ENCODE measurements at regions not wholly inside any gene's neighbourhood (a gene's known extent, or its start where the extent isn't known, plus 50 kb on each side); places are given as distances from the start of the nearest gene placed in this dataset.

DNA sequence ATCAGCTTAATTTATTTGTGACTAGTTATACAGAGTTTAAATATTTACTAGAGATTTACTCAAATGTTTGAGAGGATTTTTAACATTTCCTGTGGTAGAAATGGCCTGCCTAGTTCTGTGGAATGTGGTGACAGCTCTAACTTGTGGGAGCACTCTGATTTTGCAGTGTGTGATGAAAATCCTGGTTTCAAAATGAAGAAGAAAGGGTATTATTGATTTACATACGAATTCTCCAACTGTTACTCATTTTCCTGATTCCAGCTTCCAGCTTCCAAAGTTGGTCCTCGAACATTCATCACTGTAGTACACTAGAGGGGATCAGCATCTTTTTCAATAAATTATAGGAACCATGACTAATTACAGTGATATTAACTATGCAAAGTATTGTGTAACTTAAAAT lies 462.7 kb upstream of the PKN2 start:
- CTCF ChIA-PET = no interaction called here
- ATAC-seq = no peak

DNA sequence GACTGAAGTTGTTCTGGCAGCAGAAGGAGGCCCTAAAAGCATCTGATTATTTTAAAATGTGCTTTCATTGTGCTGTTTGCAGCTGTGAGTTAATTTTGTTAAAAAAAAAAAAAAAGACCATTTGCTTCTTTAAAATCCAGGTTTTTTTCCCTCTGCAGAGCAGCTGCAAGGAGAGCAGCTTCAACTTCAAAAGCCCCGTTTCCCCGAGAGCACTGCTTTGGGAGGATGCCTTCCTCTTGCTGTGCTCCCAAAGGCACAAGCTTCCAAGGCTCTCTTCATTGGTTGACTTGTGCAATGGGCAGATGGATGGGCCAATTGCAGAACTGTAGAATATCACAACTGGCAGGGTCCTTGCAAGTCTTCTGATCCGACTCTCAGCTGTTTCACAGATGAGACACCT lies 459.2 kb upstream of the PKN2 start:
- ATAC-seq (no peak), DNase-seq (ENCODE audit: low read depth, low spot score) (no peak)
- H3K36me3 ChIP-seq (ENCODE audit: control insufficient read depth, insufficient read depth, low read length) = no peaks in the 10 kb centered on the region
- intact Hi-C loops (cut with micrococcal nuclease; ENCODE audit: unreplicated experiment) = no loop called here
- TF ChIP-seq, protein P1, sequence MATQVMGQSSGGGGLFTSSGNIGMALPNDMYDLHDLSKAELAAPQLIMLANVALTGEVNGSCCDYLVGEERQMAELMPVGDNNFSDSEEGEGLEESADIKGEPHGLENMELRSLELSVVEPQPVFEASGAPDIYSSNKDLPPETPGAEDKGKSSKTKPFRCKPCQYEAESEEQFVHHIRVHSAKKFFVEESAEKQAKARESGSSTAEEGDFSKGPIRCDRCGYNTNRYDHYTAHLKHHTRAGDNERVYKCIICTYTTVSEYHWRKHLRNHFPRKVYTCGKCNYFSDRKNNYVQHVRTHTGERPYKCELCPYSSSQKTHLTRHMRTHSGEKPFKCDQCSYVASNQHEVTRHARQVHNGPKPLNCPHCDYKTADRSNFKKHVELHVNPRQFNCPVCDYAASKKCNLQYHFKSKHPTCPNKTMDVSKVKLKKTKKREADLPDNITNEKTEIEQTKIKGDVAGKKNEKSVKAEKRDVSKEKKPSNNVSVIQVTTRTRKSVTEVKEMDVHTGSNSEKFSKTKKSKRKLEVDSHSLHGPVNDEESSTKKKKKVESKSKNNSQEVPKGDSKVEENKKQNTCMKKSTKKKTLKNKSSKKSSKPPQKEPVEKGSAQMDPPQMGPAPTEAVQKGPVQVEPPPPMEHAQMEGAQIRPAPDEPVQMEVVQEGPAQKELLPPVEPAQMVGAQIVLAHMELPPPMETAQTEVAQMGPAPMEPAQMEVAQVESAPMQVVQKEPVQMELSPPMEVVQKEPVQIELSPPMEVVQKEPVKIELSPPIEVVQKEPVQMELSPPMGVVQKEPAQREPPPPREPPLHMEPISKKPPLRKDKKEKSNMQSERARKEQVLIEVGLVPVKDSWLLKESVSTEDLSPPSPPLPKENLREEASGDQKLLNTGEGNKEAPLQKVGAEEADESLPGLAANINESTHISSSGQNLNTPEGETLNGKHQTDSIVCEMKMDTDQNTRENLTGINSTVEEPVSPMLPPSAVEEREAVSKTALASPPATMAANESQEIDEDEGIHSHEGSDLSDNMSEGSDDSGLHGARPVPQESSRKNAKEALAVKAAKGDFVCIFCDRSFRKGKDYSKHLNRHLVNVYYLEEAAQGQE (IDR thresholded peaks at IDR 0.05; ENCODE audit: insufficient read depth in 1 of 2, low read depth in 2 of 2, low read length in 1 of 2) = no peak
- TF ChIP-seq POLR2AphosphoS5 (IDR thresholded peaks at IDR 0.05; ENCODE audit: low read depth, low read length) = no peak
- TF ChIP-seq TCF7L2 (IDR thresholded peaks at IDR 0.05; ENCODE audit: low read depth, low read length) = no peak
- TF ChIP-seq SIN3A (IDR thresholded peaks at IDR 0.05; ENCODE audit: borderline replicate concordance, insufficient read depth, low read depth, low read length) = no peak
- TF ChIP-seq, protein P2, sequence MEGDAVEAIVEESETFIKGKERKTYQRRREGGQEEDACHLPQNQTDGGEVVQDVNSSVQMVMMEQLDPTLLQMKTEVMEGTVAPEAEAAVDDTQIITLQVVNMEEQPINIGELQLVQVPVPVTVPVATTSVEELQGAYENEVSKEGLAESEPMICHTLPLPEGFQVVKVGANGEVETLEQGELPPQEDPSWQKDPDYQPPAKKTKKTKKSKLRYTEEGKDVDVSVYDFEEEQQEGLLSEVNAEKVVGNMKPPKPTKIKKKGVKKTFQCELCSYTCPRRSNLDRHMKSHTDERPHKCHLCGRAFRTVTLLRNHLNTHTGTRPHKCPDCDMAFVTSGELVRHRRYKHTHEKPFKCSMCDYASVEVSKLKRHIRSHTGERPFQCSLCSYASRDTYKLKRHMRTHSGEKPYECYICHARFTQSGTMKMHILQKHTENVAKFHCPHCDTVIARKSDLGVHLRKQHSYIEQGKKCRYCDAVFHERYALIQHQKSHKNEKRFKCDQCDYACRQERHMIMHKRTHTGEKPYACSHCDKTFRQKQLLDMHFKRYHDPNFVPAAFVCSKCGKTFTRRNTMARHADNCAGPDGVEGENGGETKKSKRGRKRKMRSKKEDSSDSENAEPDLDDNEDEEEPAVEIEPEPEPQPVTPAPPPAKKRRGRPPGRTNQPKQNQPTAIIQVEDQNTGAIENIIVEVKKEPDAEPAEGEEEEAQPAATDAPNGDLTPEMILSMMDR (IDR thresholded peaks at IDR 0.05) = no peak
- BruUV-seq (replicated peaks) = no TSS peak
- peaks cover 3% of the 10 kb centered on the region; the same call in 1 of the 2 replicates for H3K27me3 ChIP-seq (ENCODE audit: control insufficient read depth, insufficient read depth, low read length)
- no peaks in the 10 kb centered on the region for H3K9me3 ChIP-seq (ENCODE audit: control insufficient read depth, insufficient read depth, low read depth, low read length)
- POLR2A ChIA-PET = no interaction called here
- in situ Hi-C loops (cut with HindIII; ENCODE audit: low pct_unique_long_range_greater_than_20kb, low sequenced_read_pairs) = no loop called here
- H3K4me3 ChIP-seq (ENCODE audit: low read depth in 2 of 2, low read length in 2 of 2) = no peak overlapping the region
- H3K4me1 ChIP-seq (ENCODE audit: control insufficient read depth, insufficient read depth, low read length) = no peaks in the 10 kb centered on the region
- CTCF ChIA-PET = no interaction called here
- no peak overlapping the region for H3K27ac ChIP-seq (ENCODE audit: low read length)

More for the DNA sequence above, 462.7 kb upstream of the PKN2 start:
- TF ChIP-seq SIN3A (IDR thresholded peaks at IDR 0.05; ENCODE audit: borderline replicate concordance, insufficient read depth, low read depth, low read length) (no peak), TCF7L2 (IDR thresholded peaks at IDR 0.05; ENCODE audit: low read depth, low read length) (no peak), POLR2AphosphoS5 (IDR thresholded peaks at IDR 0.05; ENCODE audit: low read depth, low read length) (no peak)
- TF ChIP-seq, protein P2 (IDR thresholded peaks at IDR 0.05) = no peak
- TF ChIP-seq, protein P1 (IDR thresholded peaks at IDR 0.05; ENCODE audit: insufficient read depth in 1 of 2, low read depth in 2 of 2, low read length in 1 of 2) = no peak
- no TSS peak for BruUV-seq (replicated peaks)
- no peak for DNase-seq (ENCODE audit: low read depth, low spot score)
- intact Hi-C loops (cut with micrococcal nuclease; ENCODE audit: unreplicated experiment) = no loop called here
- Histone ChIP-seq H3K4me1 (ENCODE audit: control insufficient read depth, insufficient read depth, low read length) (no peaks in the 10 kb centered on the region), H3K27me3 (ENCODE audit: control insufficient read depth, insufficient read depth, low read length) (peaks cover 7% of the 10 kb centered on the region; the same call in 1 of the 2 replicates), H3K27ac (ENCODE audit: low read length) (no peak overlapping the region), H3K36me3 (ENCODE audit: control insufficient read depth, insufficient read depth, low read length) (no peaks in the 10 kb centered on the region), H3K4me3 (ENCODE audit: low read depth in 2 of 2, low read length in 2 of 2) (no peak overlapping the region), H3K9me3 (ENCODE audit: control insufficient read depth, insufficient read depth, low read depth, low read length) (no peaks in the 10 kb centered on the region)
- POLR2A ChIA-PET = no interaction called here
- in situ Hi-C loops (cut with HindIII; ENCODE audit: low pct_unique_long_range_greater_than_20kb, low sequenced_read_pairs) = no loop called here

Data from Panc1 (cell line).